Right lobe of liver (tissue), 4 donors: ENCODE measurements at regions not wholly inside any gene's neighbourhood (a gene's known extent, or its start where the extent isn't known, plus 50 kb on each side); places are given as distances from the start of the nearest gene placed in this dataset.

Experiments
- CTCF ChIP-seq, 4 donors: fragments of 200-600 bp in 3 of 4; fragments of 450-650 bp in 1 of 4; IDR thresholded peaks; one replicate each; pipeline versions ENCODE4 v1.5.1 to v1.8.0; 2016 to 2022; ENCODE audit warnings: antibody characterized with exemption in 4 of 4, mild to moderate bottlenecking in 2 of 4
- POLR2A ChIP-seq: fragments of 450-650 bp; IDR thresholded peaks from one replicate; pipeline ENCODE4 v1.6.1; 2017; ENCODE audit warnings: antibody characterized with exemption, mild to moderate bottlenecking
- donor health status: DM: no; HTN: no; CAD: no.
- donor health status: DM: no; HTN: no; CAD: no.
- donor health status: DM: no; HTN: yes; CAD: no.

GRCh38 chr2:58614219-58614618, 373.1 kb upstream of the FANCL start:
- no peak for TF ChIP-seq POLR2A
- no peak for TF ChIP-seq CTCF (IDR thresholded peaks at IDR 0.05)
